IgD-negative memory B cell (primary cell): ENCODE measurements at regions not wholly inside any gene's neighbourhood (a gene's known extent, or its start where the extent isn't known, plus 50 kb on each side); places are given as distances from the start of the nearest gene placed in this dataset.
"Not testable (repeated sequence)": the region's sequence is repeated elsewhere in the genome, so short reads cannot be mapped to it uniquely, and the experiment has no call there.

Experiments used
- H3K27ac Mint-ChIP-seq, 3 donors: one replicate each; pipeline ENCODE4 v1.8.0; 2020 to 2022; ENCODE audit warnings: mild to moderate bottlenecking in 3 of 3, mixed read lengths in 3 of 3, moderate library complexity in 1 of 3
- H3K27me3 Mint-ChIP-seq: one replicate; pipeline ENCODE4 v1.8.0; 2021; ENCODE audit warnings: mixed read lengths
- H3K36me3 Mint-ChIP-seq: one replicate; pipeline ENCODE4 v1.8.0; 2020; ENCODE audit warnings: mild to moderate bottlenecking, mixed read lengths
- H3K4me1 Mint-ChIP-seq, 3 donors: one replicate each; pipeline ENCODE4 v1.8.0; 2020 to 2022; ENCODE audit warnings: mixed read lengths in 3 of 3, mild to moderate bottlenecking in 1 of 3
- H3K4me3 Mint-ChIP-seq, 4 donors: one replicate each; pipeline ENCODE4 v1.8.0; 2020 to 2022; ENCODE audit warnings: mild to moderate bottlenecking in 4 of 4, mixed read lengths in 4 of 4, moderate library complexity in 3 of 4
- H3K9me3 Mint-ChIP-seq, 3 donors: one replicate each; pipeline ENCODE4 v1.8.0; 2020 to 2021; ENCODE audit warnings: mixed read lengths in 3 of 3, mild to moderate bottlenecking in 1 of 3

DNA sequence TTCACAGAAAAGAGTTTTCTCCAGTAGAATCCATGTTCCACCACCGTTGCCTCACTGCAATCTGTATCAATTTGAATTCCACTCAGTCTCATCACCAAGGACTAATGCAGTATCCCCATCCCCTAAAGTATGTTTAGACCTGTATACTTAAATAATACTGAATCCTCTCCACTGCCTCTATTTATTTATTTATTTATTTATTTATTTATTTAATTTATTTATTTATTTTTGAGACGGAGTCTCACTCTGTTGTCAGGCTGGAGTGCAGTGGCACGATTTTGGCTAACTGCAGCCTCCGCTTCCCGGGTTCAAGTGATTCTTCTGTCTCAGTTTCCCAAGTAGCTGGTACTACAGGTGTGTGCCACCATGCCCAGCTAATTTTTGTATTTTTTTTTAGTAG is 260.7 kb upstream of the ST6GAL2 start:
- not testable (repeated sequence) for H3K4me3 Mint-ChIP-seq, H3K27me3 Mint-ChIP-seq, H3K9me3 Mint-ChIP-seq, H3K36me3 Mint-ChIP-seq, H3K27ac Mint-ChIP-seq, H3K4me1 Mint-ChIP-seq

GRCh38 chr2:107148055-107148454 is 262.1 kb upstream of the ST6GAL2 start:
- no peaks in the 10 kb centered on the region for H3K4me1 Mint-ChIP-seq
- H3K27me3 Mint-ChIP-seq, result no peaks in the 10 kb centered on the region
- H3K4me3 Mint-ChIP-seq, result no peak overlapping the region
- H3K9me3 Mint-ChIP-seq, result peaks cover 2 to 7% (median 3%) of the 10 kb centered on the region in 3 donors
- no peak overlapping the region for H3K27ac Mint-ChIP-seq
- no peaks in the 10 kb centered on the region for H3K36me3 Mint-ChIP-seq

DNA sequence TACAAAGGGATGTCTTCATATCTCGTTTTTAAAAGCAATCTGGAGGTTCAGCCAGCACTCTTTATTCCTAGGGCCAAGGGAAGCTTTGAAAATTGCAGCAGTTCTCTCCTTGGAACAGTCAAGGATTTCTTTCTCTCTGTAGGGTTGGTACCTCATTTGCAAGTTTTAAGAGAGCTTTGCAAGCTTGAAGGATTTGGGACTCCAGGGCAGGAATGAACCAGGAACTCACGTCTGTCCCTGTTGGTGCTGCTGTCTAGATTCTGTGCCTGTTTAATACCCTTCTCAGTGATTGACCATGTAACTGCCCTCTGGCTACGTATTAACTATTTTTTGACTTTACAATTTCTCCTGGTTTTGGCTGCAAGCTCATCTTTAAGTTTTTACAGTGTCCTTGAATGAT is 262.5 kb upstream of the ST6GAL2 start:
- Mint-ChIP-seq H3K36me3 (no peaks in the 10 kb centered on the region), H3K4me3 (no peak overlapping the region), H3K27ac (no peak overlapping the region), H3K9me3 (peaks cover 2 to 6% (median 3%) of the 10 kb centered on the region in 3 donors), H3K27me3 (no peaks in the 10 kb centered on the region), H3K4me1 (no peaks in the 10 kb centered on the region)

DNA sequence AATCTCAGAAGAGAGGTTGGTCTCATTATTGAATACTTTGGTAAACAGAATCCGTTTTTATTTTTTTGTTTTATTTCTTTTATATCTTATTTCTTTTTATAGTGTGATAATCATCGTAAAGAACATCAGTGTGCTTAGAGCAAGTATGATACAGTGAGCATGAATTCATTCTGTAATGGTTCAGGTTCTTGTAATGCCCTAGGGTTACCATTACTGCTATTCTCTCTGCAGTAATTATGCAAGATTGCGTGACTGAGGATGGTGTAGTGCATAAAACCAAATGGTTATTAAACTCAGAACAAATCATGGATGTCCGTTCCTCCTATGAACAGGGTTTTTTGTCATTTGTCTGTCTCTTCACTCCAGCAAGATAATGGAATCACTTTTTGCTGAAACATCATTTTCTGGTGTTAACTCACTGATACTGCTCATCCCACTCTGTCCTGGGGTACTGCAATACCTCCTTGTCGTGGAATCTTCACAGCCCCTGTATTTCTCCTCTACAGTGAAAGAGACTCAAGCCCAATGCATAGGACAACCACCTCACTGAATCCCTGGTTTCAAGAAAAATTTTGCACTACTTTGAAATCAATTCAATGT is 274.8 kb upstream of the ST6GAL2 start:
- Mint-ChIP-seq H3K4me1 (no peaks in the 10 kb centered on the region), H3K27ac (peak overlapping the region in 1 of 3 donors; percentile 77), H3K4me3 (no peak overlapping the region), H3K27me3 (no peaks in the 10 kb centered on the region), H3K9me3 (peaks cover 0 to 12% (median 3%) of the 10 kb centered on the region in 3 donors), H3K36me3 (no peaks in the 10 kb centered on the region)

DNA sequence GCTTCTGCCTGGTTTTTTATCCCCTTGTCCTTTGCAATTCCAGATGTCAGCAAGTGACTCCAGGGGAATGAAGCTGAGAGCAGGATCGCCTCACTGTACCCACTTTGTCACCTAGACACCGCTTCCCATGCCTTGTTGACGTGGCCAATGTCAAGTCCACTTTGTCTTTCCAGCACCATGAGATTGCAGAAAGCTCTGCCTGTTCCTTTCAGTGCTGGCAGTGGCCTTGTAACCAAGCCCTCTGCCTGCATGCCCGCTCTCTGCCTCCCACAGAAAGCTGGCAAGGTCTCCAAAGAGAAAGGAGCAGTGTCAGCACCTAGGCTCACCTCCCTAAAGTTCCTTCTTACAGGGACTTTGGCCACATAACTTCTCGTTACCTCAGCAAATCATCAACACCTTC is 282.2 kb upstream of the ST6GAL2 start:
- Mint-ChIP-seq H3K27me3 (no peaks in the 10 kb centered on the region), H3K27ac (no peak overlapping the region), H3K9me3 (peaks cover 0 to 4% (median 3%) of the 10 kb centered on the region in 3 donors), H3K36me3 (no peaks in the 10 kb centered on the region), H3K4me1 (no peaks in the 10 kb centered on the region), H3K4me3 (no peak overlapping the region)

- Mint-ChIP-seq H3K27ac (no peak overlapping the region), H3K9me3 (peaks cover 0 to 5% (median 0%) of the 10 kb centered on the region in 3 donors), H3K27me3 (no peaks in the 10 kb centered on the region), H3K4me1 (no peaks in the 10 kb centered on the region), H3K36me3 (no peaks in the 10 kb centered on the region), H3K4me3 (no peak overlapping the region)
Measured at GRCh38 chr2:107174171-107174570, 288.2 kb upstream of the ST6GAL2 start.

DNA sequence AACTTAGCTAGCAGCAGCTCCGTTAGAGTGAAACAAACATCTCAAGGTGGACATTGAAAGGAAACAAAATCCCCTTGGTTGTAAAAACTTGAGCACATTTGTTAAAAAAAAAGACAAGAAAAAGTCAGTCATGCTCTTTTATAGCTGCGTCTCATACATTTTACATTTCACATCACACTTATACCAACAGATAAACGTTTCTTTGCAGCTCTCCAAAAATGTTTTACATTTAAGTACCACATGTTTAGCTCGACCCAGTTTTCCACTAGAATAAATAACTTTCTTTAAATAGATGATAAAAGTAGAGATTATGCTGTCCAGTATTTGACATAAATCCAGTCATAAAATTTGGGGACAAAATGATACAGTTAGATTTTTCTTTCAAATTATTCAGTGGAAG is 297.0 kb upstream of the ST6GAL2 start:
- Mint-ChIP-seq H3K4me3 (no peak overlapping the region), H3K27ac (no peak overlapping the region), H3K27me3 (no peaks in the 10 kb centered on the region), H3K4me1 (no peaks in the 10 kb centered on the region), H3K9me3 (peaks cover 0 to 3% (median 0%) of the 10 kb centered on the region in 3 donors), H3K36me3 (no peaks in the 10 kb centered on the region)

DNA sequence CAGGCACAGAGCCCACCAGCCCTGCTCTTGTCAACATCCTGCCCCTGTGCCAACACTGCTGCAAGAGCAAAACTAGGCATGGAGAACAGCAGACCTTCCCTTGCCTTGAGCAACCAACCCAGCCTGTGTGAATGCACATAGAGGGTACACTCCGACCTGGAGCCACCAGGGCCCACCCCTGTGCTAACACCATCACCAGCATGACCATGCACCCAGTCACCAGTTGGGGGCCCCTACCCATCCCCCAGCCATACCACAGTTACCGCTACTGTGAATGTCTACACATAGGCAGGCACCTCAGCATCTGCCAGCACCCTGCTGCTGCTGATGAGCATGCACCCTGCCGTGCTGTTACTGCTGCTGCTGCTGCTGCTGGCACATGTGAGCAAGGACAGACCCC is 301.9 kb upstream of the ST6GAL2 start:
- Mint-ChIP-seq H3K4me1 (no peaks in the 10 kb centered on the region), H3K4me3 (no peak overlapping the region), H3K27me3 (no peaks in the 10 kb centered on the region), H3K9me3 (peaks cover 2 to 11% (median 4%) of the 10 kb centered on the region in 3 donors), H3K36me3 (no peaks in the 10 kb centered on the region), H3K27ac (peak overlapping the region in 1 of 3 donors; percentile 76)

GRCh38 chr2:107195631-107196030 is 309.7 kb upstream of the ST6GAL2 start:
- Mint-ChIP-seq H3K27ac (no peak overlapping the region), H3K27me3 (no peaks in the 10 kb centered on the region), H3K4me1 (peaks cover 0 to 4% (median 0%) of the 10 kb centered on the region in 3 donors), H3K36me3 (no peaks in the 10 kb centered on the region), H3K4me3 (no peak overlapping the region), H3K9me3 (peaks cover 0 to 11% (median 1%) of the 10 kb centered on the region in 3 donors)

DNA sequence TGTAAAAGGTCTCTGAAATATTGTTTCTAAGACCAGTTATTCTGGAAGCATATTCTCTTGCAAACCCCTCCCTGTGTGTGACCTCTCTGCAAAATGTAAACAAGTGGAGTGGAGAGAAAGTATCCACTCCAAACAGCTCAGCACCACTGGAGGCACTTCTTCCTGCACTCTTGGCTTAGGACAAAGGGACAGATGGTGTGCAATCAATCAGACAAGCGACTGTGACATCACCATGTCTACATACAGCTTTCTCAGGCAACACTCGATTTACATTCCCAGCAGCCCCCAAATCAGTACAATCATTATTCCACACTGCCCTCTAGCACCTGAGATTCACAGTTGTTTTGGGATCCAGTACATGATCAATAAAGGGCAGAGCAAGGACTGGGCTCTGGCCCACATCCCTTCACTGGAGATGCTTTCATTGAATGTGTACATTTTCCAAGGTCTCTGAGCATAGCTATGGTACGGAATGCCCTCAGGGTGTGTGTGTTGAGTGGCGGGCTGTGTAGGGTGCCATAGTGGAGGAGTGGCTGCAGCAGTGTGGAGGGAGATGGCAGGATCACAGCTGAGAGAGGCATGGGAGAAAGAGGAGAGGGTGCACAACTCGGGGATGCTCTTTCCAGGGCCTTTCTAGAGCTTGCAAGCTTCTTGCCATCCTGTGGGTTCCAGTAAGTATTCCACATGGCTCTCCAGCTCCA is 311.8 kb upstream of the ST6GAL2 start:
- peaks cover 0 to 8% (median 6%) of the 10 kb centered on the region in 3 donors for H3K9me3 Mint-ChIP-seq
- H3K27me3 Mint-ChIP-seq, result no peaks in the 10 kb centered on the region
- no peaks in the 10 kb centered on the region for H3K36me3 Mint-ChIP-seq
- H3K4me3 Mint-ChIP-seq, result no peak overlapping the region
- H3K27ac Mint-ChIP-seq, result no peak overlapping the region
- H3K4me1 Mint-ChIP-seq, result peaks cover 0 to 4% (median 0%) of the 10 kb centered on the region in 3 donors

GRCh38 chr2:107202962-107203591 is 317.1 kb upstream of the ST6GAL2 start:
- Mint-ChIP-seq H3K27ac (no peak overlapping the region), H3K4me1 (peaks cover 0 to under 1% (median 0%) of the 10 kb centered on the region in 3 donors), H3K36me3 (no peaks in the 10 kb centered on the region), H3K4me3 (no peak overlapping the region), H3K27me3 (no peaks in the 10 kb centered on the region), H3K9me3 (peaks cover 2 to 9% (median 4%) of the 10 kb centered on the region in 3 donors)

DNA sequence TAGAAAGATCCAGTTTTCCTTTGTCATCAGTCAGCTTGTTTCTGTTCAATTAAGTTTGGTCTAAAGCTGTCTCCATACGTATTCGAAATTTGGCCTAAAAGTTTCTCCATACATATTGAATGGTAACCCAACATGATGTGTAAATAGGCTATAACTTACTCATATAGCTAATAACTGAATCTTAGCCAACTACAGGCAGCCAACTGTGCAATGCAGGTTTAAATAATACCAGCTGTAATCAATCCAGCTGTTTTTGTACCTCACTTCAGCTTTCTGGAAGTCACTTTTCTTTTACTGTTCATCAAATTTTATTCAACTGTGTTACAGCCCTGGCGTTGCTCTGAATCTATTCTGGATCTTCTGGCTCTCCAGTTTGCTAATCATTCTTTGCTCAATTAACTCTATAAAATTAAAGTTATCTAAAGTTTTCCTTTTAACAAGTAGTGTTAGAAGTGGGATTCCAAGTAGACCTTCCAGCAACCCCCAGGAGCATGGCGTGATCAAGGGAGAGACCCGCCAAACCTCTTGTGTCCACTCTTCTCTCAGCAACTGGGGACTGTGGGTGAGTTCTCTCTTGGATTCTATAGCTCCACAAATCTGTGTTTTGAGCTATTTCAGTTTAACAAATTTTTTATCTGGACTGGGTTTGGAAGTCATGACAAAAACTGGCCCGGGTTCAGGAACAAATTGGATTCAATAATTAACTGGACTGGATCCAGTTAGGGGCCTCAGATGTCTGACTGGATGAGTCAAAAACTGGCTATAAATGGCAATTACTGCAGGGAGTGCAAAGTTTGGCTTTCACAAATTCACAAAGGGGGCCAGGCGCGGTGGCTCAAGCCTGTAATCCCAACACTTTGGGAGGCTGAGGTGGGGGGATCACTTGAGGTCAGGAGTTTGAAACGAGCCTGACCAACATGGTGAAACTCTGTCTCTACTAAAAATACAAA is 329.7 kb upstream of the ST6GAL2 start:
- no peaks in the 10 kb centered on the region for H3K27me3 Mint-ChIP-seq
- no peaks in the 10 kb centered on the region for H3K4me1 Mint-ChIP-seq
- no peaks in the 10 kb centered on the region for H3K36me3 Mint-ChIP-seq
- no peak overlapping the region for H3K27ac Mint-ChIP-seq
- H3K4me3 Mint-ChIP-seq, result no peak overlapping the region
- peaks cover 0 to 10% (median 3%) of the 10 kb centered on the region in 3 donors for H3K9me3 Mint-ChIP-seq

DNA sequence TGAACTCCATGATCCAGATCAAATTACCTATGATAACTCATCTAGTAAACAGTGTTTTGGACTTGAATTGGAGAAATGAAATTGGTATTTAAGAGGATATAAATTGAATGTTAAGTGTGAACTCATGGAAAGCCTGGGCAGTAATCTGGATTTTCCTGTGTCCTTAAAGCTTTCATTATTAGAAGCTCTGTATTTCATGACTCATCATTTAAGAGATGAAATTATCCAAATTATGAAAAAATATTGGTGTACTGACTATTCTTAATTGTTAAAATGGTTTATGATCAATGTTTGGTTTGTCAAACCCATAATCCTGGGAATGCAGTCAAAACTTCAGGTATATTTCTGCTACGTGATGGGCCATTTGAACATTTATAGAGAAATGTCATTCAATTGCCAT is 332.2 kb upstream of the ST6GAL2 start:
- Mint-ChIP-seq H3K4me1 (no peaks in the 10 kb centered on the region), H3K27me3 (no peaks in the 10 kb centered on the region), H3K27ac (no peak overlapping the region), H3K36me3 (no peaks in the 10 kb centered on the region), H3K4me3 (no peak overlapping the region), H3K9me3 (peaks cover 3 to 8% (median 5%) of the 10 kb centered on the region in 3 donors)

DNA sequence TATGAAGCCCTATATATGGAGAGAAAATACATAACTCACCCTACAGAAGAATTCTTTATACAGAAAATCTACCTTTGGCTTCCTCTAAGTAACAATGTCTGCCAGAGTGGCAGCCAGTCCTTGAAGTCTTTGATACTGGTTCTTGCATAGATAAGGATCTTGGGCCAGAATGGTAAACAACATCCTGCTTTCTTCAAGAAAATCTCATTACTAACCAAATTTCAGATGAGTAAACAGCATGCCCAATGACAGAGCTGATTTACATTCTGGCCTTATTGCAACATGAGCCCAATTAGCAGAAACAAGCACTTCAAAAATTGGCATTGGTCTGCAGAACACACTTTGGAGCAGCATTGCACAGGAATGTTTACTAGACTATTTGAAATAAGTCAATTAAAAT is 336.5 kb upstream of the ST6GAL2 start:
- no peaks in the 10 kb centered on the region for H3K27me3 Mint-ChIP-seq
- peaks cover 3 to 5% (median 4%) of the 10 kb centered on the region in 3 donors for H3K9me3 Mint-ChIP-seq
- H3K4me3 Mint-ChIP-seq, result no peak overlapping the region
- H3K4me1 Mint-ChIP-seq, result no peaks in the 10 kb centered on the region
- H3K36me3 Mint-ChIP-seq, result no peaks in the 10 kb centered on the region
- H3K27ac Mint-ChIP-seq, result no peak overlapping the region
